SK-N-SH (cell line): ENCODE measurements at regions not wholly inside any gene's neighbourhood (a gene's known extent, or its start where the extent isn't known, plus 50 kb on each side); places are given as distances from the start of the nearest gene placed in this dataset.

Source experiments
- POLR2AphosphoS5 ChIP-seq: IDR thresholded peaks from 2 replicates; pipeline ENCODE4 v1.6.1; 2012; ENCODE audit warnings: low read depth, low read length
- RCOR1 ChIP-seq: fragments of 150-350 bp; IDR thresholded peaks from 2 replicates; pipeline ENCODE4 v1.6.1; 2017; ENCODE audit warnings: antibody characterized with exemption, low read length

GRCh38 chr18:8952174-8952573 lies 150.3 kb upstream of the NDUFV2 start:
- TF ChIP-seq POLR2AphosphoS5 (no peak), RCOR1 (no peak)
